Fibroblast of villous mesenchyme (primary cell): ENCODE measurements at regions not wholly inside any gene's neighbourhood (a gene's known extent, or its start where the extent isn't known, plus 50 kb on each side); places are given as distances from the start of the nearest gene placed in this dataset.

ENCODE experiments used
- DNase-seq: peaks from one replicate; pipeline ENCODE4 v3.0.0-alpha.2; 2010; ENCODE audit warnings: low read depth
- H3K4me3 ChIP-seq: 2 replicates; pipeline ENCODE4 v1.5.1; 2011; ENCODE audit warnings: low read depth, mild to moderate bottlenecking, low read length
- CTCF ChIP-seq: IDR thresholded peaks from 2 replicates; pipeline ENCODE4 v1.5.1; 2012; ENCODE audit warnings: low read depth, mild to moderate bottlenecking, low read length; ENCODE audit not compliant: insufficient read depth

- no peak for TF ChIP-seq CTCF
- no peak for DNase-seq
- no peak overlapping the region for H3K4me3 ChIP-seq
These were observed 146.2 kb upstream of the DMRT1 start for GRCh38 chr9:695252-695651.

GRCh38 chr9:696332-697323, 144.9 kb upstream of the DMRT1 start:
- TF ChIP-seq CTCF = peak; percentile 35
- DNase-seq = peak; percentile 72
- H3K4me3 ChIP-seq = no peak overlapping the region

- H3K4me3 ChIP-seq = no peak overlapping the region
- TF ChIP-seq CTCF = no peak
- DNase-seq = peak; percentile 49
These were observed 143.2 kb upstream of the DMRT1 start for GRCh38 chr9:698276-698675.

GRCh38 chr9:698954-699353, 142.5 kb upstream of the DMRT1 start:
- H3K4me3 ChIP-seq = no peak overlapping the region
- TF ChIP-seq CTCF = no peak
- DNase-seq = peak; percentile 38

- no peak overlapping the region for H3K4me3 ChIP-seq
- no peak for TF ChIP-seq CTCF
- DNase-seq = peak; percentile 89
These were observed 142.1 kb upstream of the DMRT1 start for GRCh38 chr9:699396-699795.

- DNase-seq = peak; percentile 45
- TF ChIP-seq CTCF = no peak
- no peak overlapping the region for H3K4me3 ChIP-seq
These were observed 140.9 kb upstream of the DMRT1 start for GRCh38 chr9:700365-701282.
